ENCODE measurements at regions not wholly inside any gene's neighbourhood (a gene's known extent, or its start where the extent isn't known, plus 50 kb on each side); places are given as distances from the start of the nearest gene placed in this dataset.

DNA sequence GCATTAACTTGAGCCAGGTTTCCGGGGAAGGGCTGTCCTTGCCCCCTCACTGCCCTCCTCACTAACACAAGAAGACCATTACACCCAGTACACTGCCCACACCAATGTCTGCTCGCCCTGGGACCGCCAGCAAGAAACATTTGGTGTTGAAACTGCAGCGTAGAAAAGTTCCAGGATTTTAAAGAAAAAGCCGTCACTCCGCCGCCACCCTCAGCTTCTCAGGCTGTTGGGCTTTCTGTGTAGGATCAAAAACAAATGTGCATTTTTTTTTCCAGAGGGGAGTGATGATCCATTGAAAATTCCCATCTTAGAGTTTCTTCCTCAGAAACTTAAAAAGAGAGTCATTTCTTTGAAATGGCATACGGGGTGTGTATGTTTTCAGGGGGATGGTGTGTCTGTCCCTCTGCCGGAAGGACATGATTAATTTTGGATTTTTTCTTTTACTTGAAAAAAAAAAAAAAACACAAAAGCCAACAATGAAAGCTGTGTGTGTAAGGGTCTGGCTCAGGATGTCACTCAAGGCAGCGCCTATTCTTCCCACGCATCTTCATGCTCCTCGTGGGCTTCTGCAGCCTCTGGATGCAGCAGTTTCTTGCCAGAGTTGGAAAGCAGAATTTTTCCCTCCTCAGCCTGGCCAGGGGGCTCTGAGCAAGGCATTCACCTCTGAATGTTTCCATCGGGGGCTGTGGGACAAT lies 184.9 kb downstream of the GLI2 start:
- Histone ChIP-seq H3K27ac (no peak overlapping the region), H3K27me3 (ENCODE audit: control insufficient read depth, insufficient read depth, low read length) (no peaks in the 10 kb centered on the region), H2AFZ (no peak overlapping the region), H3K4me3 (ENCODE audit: low read depth, low read length) (no peak overlapping the region), H3K9me3 (ENCODE audit: control insufficient read depth, low read length) (no peaks in the 10 kb centered on the region), H3K9ac (no peak overlapping the region), H3K4me2 (ENCODE audit: low read length) (no peak overlapping the region), H3K4me1 (no peaks in the 10 kb centered on the region), H3K79me2 (no peaks in the 10 kb centered on the region), H3K36me3 (ENCODE audit: control insufficient read depth, insufficient read depth, low read length) (no peaks in the 10 kb centered on the region)
- TF ChIP-seq, protein P1, sequence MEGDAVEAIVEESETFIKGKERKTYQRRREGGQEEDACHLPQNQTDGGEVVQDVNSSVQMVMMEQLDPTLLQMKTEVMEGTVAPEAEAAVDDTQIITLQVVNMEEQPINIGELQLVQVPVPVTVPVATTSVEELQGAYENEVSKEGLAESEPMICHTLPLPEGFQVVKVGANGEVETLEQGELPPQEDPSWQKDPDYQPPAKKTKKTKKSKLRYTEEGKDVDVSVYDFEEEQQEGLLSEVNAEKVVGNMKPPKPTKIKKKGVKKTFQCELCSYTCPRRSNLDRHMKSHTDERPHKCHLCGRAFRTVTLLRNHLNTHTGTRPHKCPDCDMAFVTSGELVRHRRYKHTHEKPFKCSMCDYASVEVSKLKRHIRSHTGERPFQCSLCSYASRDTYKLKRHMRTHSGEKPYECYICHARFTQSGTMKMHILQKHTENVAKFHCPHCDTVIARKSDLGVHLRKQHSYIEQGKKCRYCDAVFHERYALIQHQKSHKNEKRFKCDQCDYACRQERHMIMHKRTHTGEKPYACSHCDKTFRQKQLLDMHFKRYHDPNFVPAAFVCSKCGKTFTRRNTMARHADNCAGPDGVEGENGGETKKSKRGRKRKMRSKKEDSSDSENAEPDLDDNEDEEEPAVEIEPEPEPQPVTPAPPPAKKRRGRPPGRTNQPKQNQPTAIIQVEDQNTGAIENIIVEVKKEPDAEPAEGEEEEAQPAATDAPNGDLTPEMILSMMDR (IDR thresholded peaks at IDR 0.05), result no peak

DNA sequence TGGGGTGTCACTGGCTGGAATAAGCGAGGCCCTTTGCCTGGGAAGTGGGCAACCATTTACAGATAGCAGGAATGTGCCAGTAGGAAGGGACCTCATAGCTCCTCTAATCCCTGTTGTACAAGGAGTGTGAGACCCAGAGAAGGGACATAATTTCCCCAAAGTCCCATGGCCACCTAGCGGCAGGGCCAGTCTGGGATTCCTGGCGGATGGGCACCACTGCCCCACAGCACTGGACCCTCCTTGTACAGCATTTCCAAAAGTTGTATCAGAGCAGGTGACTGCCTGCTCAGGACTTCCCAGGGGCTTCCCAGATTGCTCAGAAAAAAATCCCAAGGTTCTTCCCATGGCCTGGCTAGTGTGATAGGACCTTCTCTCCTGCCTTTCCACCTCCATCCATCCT lies 185.8 kb downstream of the GLI2 start:
- Histone ChIP-seq H2AFZ (no peak overlapping the region), H3K9me3 (ENCODE audit: control insufficient read depth, low read length) (no peaks in the 10 kb centered on the region), H3K79me2 (no peaks in the 10 kb centered on the region), H3K27ac (no peak overlapping the region), H3K4me3 (ENCODE audit: low read depth, low read length) (no peak overlapping the region), H3K4me1 (no peaks in the 10 kb centered on the region), H3K4me2 (ENCODE audit: low read length) (no peak overlapping the region), H3K36me3 (ENCODE audit: control insufficient read depth, insufficient read depth, low read length) (no peaks in the 10 kb centered on the region), H3K27me3 (ENCODE audit: control insufficient read depth, insufficient read depth, low read length) (no peaks in the 10 kb centered on the region), H3K9ac (no peak overlapping the region)
- TF ChIP-seq, protein P1 (IDR thresholded peaks at IDR 0.05), result no peak

DNA sequence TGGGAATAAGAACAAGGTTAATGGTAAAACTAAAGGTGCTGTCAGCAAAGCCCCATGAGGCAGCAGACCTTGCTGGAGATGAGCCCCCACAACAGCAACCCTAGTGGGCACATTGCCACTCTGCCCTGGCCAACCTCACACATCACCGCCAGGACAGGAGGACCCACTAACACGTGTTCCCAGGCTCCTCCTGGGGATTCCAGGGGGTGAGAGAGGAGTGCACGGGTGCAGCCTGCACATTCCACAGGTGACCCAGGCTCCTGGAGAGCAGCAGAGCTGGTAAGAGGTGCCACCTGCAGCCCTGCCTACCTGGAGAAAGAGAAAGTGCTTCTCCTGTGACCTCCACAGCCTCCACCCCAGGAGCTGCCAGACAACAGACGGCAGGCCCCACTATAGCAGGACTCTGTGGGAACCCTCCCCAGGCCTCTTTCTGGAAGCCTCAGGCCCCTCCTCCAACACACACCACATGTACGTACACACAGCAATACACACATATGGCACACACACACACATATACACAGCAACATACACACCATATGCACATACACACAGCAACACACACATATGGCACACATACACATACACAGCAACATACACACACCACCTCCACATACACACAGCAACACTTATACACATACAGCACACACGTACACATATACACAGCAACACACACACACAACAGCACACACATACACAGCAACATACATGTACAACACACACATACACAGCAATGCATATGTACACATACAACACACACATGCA lies 187.1 kb downstream of the GLI2 start:
- no peak overlapping the region for H3K4me3 ChIP-seq (ENCODE audit: low read depth, low read length)
- H3K79me2 ChIP-seq, result no peaks in the 10 kb centered on the region
- H3K27ac ChIP-seq, result no peak overlapping the region
- H3K9me3 ChIP-seq (ENCODE audit: control insufficient read depth, low read length), result no peaks in the 10 kb centered on the region
- TF ChIP-seq, protein P1 (IDR thresholded peaks at IDR 0.05), result no peak
- H3K27me3 ChIP-seq (ENCODE audit: control insufficient read depth, insufficient read depth, low read length), result no peaks in the 10 kb centered on the region
- no peaks in the 10 kb centered on the region for H3K36me3 ChIP-seq (ENCODE audit: control insufficient read depth, insufficient read depth, low read length)
- H3K9ac ChIP-seq, result no peak overlapping the region
- H2AFZ ChIP-seq, result no peak overlapping the region
- H3K4me1 ChIP-seq, result no peaks in the 10 kb centered on the region
- no peak overlapping the region for H3K4me2 ChIP-seq (ENCODE audit: low read length)

DNA sequence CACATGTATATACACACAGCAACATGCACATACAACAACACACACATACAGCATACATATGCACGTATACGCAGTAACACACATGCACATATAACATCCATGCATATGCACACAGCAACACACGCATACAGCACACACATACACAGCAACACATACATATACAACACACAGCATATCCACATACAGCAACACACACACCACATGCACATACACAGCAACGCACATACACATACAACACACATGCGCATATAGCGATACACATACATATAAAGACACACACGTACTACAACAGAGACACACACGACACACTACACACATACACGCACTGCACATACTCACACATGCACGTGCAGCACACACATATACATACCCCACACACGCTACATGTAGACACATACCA lies 187.8 kb downstream of the GLI2 start:
- H3K36me3 ChIP-seq (ENCODE audit: control insufficient read depth, insufficient read depth, low read length), result no peaks in the 10 kb centered on the region

More for the DNA sequence above, 187.8 kb downstream of the GLI2 start:
- H3K4me1 ChIP-seq, result no peaks in the 10 kb centered on the region
- H3K9me3 ChIP-seq (ENCODE audit: control insufficient read depth, low read length), result no peaks in the 10 kb centered on the region
- H3K79me2 ChIP-seq, result no peaks in the 10 kb centered on the region
- H3K27ac ChIP-seq, result no peak overlapping the region
- no peak overlapping the region for H3K4me3 ChIP-seq (ENCODE audit: low read depth, low read length)
- no peak overlapping the region for H2AFZ ChIP-seq
- TF ChIP-seq, protein P1 (IDR thresholded peaks at IDR 0.05), result no peak
- H3K4me2 ChIP-seq (ENCODE audit: low read length), result no peak overlapping the region
- H3K9ac ChIP-seq, result no peak overlapping the region
- no peaks in the 10 kb centered on the region for H3K27me3 ChIP-seq (ENCODE audit: control insufficient read depth, insufficient read depth, low read length)

All from parathyroid adenoma (tissue), 2 donors.